GM19025 (cell line): ENCODE measurements at regions not wholly inside any gene's neighbourhood (a gene's known extent, or its start where the extent isn't known, plus 50 kb on each side); places are given as distances from the start of the nearest gene placed in this dataset.
"Not testable (repeated sequence)": the region's sequence is repeated elsewhere in the genome, so short reads cannot be mapped to it uniquely, and the experiment has no call there.

Source experiments
- ATAC-seq: cut with Tn5 transposase; IDR thresholded peaks from one replicate; pipeline ENCODE4 v1.9.1; 2021; ENCODE audit warnings: mild to moderate bottlenecking, low read depth, moderate library complexity; ENCODE audit not compliant: unreplicated experiment

- ATAC-seq, result not testable (repeated sequence)
Observed at GRCh38 chr4:13761581-13761980, 134.1 kb upstream of the BOD1L1 start.

- ATAC-seq, result no peak
Observed at GRCh38 chr4:13762130-13762529, 134.6 kb upstream of the BOD1L1 start.

- no peak for ATAC-seq
Observed at GRCh38 chr4:13763707-13764106, 136.2 kb upstream of the BOD1L1 start.

GRCh38 chr4:13765539-13765938, 138.0 kb upstream of the BOD1L1 start:
- ATAC-seq, result no peak

- ATAC-seq, result no peak
Observed at GRCh38 chr4:13766761-13767540, 139.4 kb upstream of the BOD1L1 start.

- ATAC-seq, result no peak
Observed at GRCh38 chr4:13777341-13777740, 149.8 kb upstream of the BOD1L1 start.

GRCh38 chr4:13778367-13778766, 150.8 kb upstream of the BOD1L1 start:
- no peak for ATAC-seq

GRCh38 chr4:13782231-13782630, 154.7 kb upstream of the BOD1L1 start:
- no peak for ATAC-seq

GRCh38 chr4:13783800-13784411, 156.4 kb upstream of the BOD1L1 start:
- ATAC-seq, result peak; percentile 57

GRCh38 chr4:13793020-13793710, 165.6 kb upstream of the BOD1L1 start:
- no peak for ATAC-seq

GRCh38 chr4:13794819-13795565, 167.5 kb upstream of the BOD1L1 start:
- ATAC-seq, result no peak

GRCh38 chr4:13797061-13797460, 169.5 kb upstream of the BOD1L1 start:
- no peak for ATAC-seq

- no peak for ATAC-seq
Observed at GRCh38 chr4:13815231-13815630, 187.7 kb upstream of the BOD1L1 start.

- ATAC-seq, result no peak
Observed at GRCh38 chr4:13816472-13816871, 188.9 kb upstream of the BOD1L1 start.

- no peak for ATAC-seq
Observed at GRCh38 chr4:13821522-13821921, 194.0 kb upstream of the BOD1L1 start.

- not testable (repeated sequence) for ATAC-seq
Observed at GRCh38 chr4:13825822-13826221, 198.3 kb upstream of the BOD1L1 start.

GRCh38 chr4:13829457-13829856, 201.9 kb upstream of the BOD1L1 start:
- no peak for ATAC-seq

GRCh38 chr4:13830449-13830848, 202.9 kb upstream of the BOD1L1 start:
- no peak for ATAC-seq

GRCh38 chr4:13833171-13833804, 205.8 kb upstream of the BOD1L1 start:
- no peak for ATAC-seq
